Keratinocyte (primary cell): ENCODE measurements at regions not wholly inside any gene's neighbourhood (a gene's known extent, or its start where the extent isn't known, plus 50 kb on each side); places are given as distances from the start of the nearest gene placed in this dataset.
"Not testable (repeated sequence)": the region's sequence is repeated elsewhere in the genome, so short reads cannot be mapped to it uniquely, and the experiment has no call there.

Experiments
- DNase-seq: peaks from one replicate; pipeline ENCODE4 v3.0.0-alpha.2; 2011; ENCODE audit warnings: low read depth, missing footprints, low spot score
- FAIRE-seq: peaks from 2 replicates; lab custom pipeline; 2011; peaks lifted over from hg19 to GRCh38; lab: Jason Lieb, UNC
- H2AFZ ChIP-seq: 2 replicates; pipeline ENCODE4 v1.6.0; 2012; ENCODE audit warnings: low read length, control low read depth, inconsistent platforms; ENCODE audit not compliant: control insufficient read depth
- H3K27ac ChIP-seq: 2 replicates; pipeline ENCODE4 v1.5.1; 2011; ENCODE audit warnings: low read length; ENCODE audit not compliant: control insufficient read depth, insufficient read depth
- H3K27me3 ChIP-seq: 3 replicates; pipeline ENCODE4 v1.6.0; 2011; ENCODE audit warnings: low read length; ENCODE audit not compliant: control insufficient read depth, insufficient read depth; ENCODE audit errors: extremely low read depth
- H3K36me3 ChIP-seq, 2 experiments: 2 replicates in 1 of 2; 3 replicates in 1 of 2; pipeline ENCODE4 v1.5.1; 2011; ENCODE audit warnings: low read length in 2 of 2, mild to moderate bottlenecking in 1 of 2; ENCODE audit not compliant: control insufficient read depth in 2 of 2, insufficient read depth in 2 of 2; ENCODE audit errors: extremely low read depth in 1 of 2
- H3K4me1 ChIP-seq: 3 replicates; pipeline ENCODE4 v1.5.1; 2011; ENCODE audit warnings: low read length; ENCODE audit not compliant: control insufficient read depth, insufficient read depth; ENCODE audit errors: extremely low read depth
- H3K4me2 ChIP-seq: 3 replicates; pipeline ENCODE4 v1.6.0; 2011; ENCODE audit warnings: low read depth, low read length; ENCODE audit not compliant: control insufficient read depth, insufficient read depth; ENCODE audit errors: extremely low read depth
- H3K4me3 ChIP-seq, 3 experiments: fragments of 200-600 bp in 1 of 3; sonication (generic) in 1 of 3; 2 replicates in 2 of 3; 3 replicates in 1 of 3; pipeline ENCODE4 v1.5.1; 2011 to 2016; ENCODE audit warnings: low read length in 3 of 3, mild to moderate bottlenecking in 3 of 3, control low read depth in 2 of 3, inconsistent platforms in 1 of 3, low read depth in 1 of 3, mixed read lengths in 1 of 3, mixed run types in 1 of 3, moderate library complexity in 1 of 3; ENCODE audit not compliant: control insufficient read depth in 2 of 3, insufficient read depth in 2 of 3; ENCODE audit errors: extremely low read depth in 1 of 3
- H3K79me2 ChIP-seq: 2 replicates; pipeline ENCODE4 v1.6.0; 2012; ENCODE audit warnings: low read length; ENCODE audit not compliant: control insufficient read depth, insufficient read depth
- H3K9ac ChIP-seq: 3 replicates; pipeline ENCODE4 v1.6.0; 2011; ENCODE audit warnings: low read length; ENCODE audit not compliant: control insufficient read depth, insufficient read depth; ENCODE audit errors: extremely low read depth
- H3K9me1 ChIP-seq: 3 replicates; pipeline ENCODE4 v1.6.0; 2011; ENCODE audit warnings: low read length; ENCODE audit not compliant: control insufficient read depth, insufficient read depth; ENCODE audit errors: extremely low read depth
- H3K9me3 ChIP-seq: 2 replicates; pipeline ENCODE4 v1.5.1; 2012; ENCODE audit warnings: low read depth, low read length; ENCODE audit not compliant: control insufficient read depth
- H4K20me1 ChIP-seq: 3 replicates; pipeline ENCODE4 v1.6.0; 2011; ENCODE audit warnings: low read length; ENCODE audit not compliant: control insufficient read depth, insufficient read depth; ENCODE audit errors: extremely low read depth
- CTCF ChIP-seq, 3 experiments: IDR thresholded peaks in 1 of 3; conservative IDR thresholded peaks in 1 of 3; optimal IDR thresholded peaks in 1 of 3; 2 replicates in 2 of 3; 3 replicates in 1 of 3; pipeline versions ENCODE3 to v1.5.1; 2011; ENCODE audit warnings: low read length in 3 of 3, mild to moderate bottlenecking in 3 of 3, moderate library complexity in 2 of 3, control low read depth in 1 of 3, inconsistent platforms in 1 of 3; ENCODE audit not compliant: insufficient read depth in 2 of 3; ENCODE audit errors: extremely low read depth in 1 of 3
- EZH2 ChIP-seq: IDR thresholded peaks from one replicate; pipeline ENCODE4 v1.6.1; 2012; ENCODE audit warnings: inconsistent platforms, mild to moderate bottlenecking, low read length, moderate library complexity
- dilution Hi-C: fragments of 300-500 bp; cut with MboI; formaldehyde crosslinking; loops from one replicate; pipeline ENCODE4 v1.7.0; 2020; ENCODE audit warnings: low sequenced_read_pairs; ENCODE audit not compliant: extremely low pct_ligation_motif_present

GRCh38 chr13:54611390-54611789 lies 1582.8 kb downstream of the OLFM4 start:
- Histone ChIP-seq H3K4me2 (no peak overlapping the region), H3K4me3 (no peak overlapping the region), H2AFZ (no peak overlapping the region), H3K36me3 (no peaks in the 10 kb centered on the region), H3K9me3 (no peaks in the 10 kb centered on the region), H3K27ac (no peak overlapping the region), H3K27me3 (no peaks in the 10 kb centered on the region), H3K4me1 (no peaks in the 10 kb centered on the region), H4K20me1 (no peaks in the 10 kb centered on the region), H3K9ac (no peak overlapping the region), H3K9me1 (no peaks in the 10 kb centered on the region), H3K79me2 (no peaks in the 10 kb centered on the region)
- DNase-seq (no peak), FAIRE-seq (no peak)
- dilution Hi-C loops, result no loop called here
- TF ChIP-seq CTCF (optimal IDR thresholded peaks at IDR 0.05 in 1 of 3, IDR thresholded peaks at IDR 0.05 in 1 of 3, conservative IDR thresholded peaks at IDR 0.05 in 1 of 3; ENCODE audit: extremely low read depth in 1 of 3, insufficient read depth in 2 of 3, low read length in 3 of 3) (no peak), EZH2 (no peak)

- Histone ChIP-seq H3K9me1 (no peaks in the 10 kb centered on the region), H3K9ac (no peak overlapping the region), H2AFZ (no peak overlapping the region), H3K79me2 (no peaks in the 10 kb centered on the region), H3K27me3 (no peaks in the 10 kb centered on the region), H3K4me3 (no peak overlapping the region), H3K4me1 (no peaks in the 10 kb centered on the region), H3K27ac (no peak overlapping the region), H3K9me3 (peaks cover 2% of the 10 kb centered on the region), H3K36me3 (no peaks in the 10 kb centered on the region), H4K20me1 (no peaks in the 10 kb centered on the region), H3K4me2 (no peak overlapping the region)
- no peak for TF ChIP-seq CTCF (optimal IDR thresholded peaks at IDR 0.05 in 1 of 3, IDR thresholded peaks at IDR 0.05 in 1 of 3, conservative IDR thresholded peaks at IDR 0.05 in 1 of 3; ENCODE audit: extremely low read depth in 1 of 3, insufficient read depth in 2 of 3, low read length in 3 of 3)
- no peak for TF ChIP-seq EZH2
- FAIRE-seq (no peak), DNase-seq (no peak)
- dilution Hi-C loops, result no loop called here
Measured at GRCh38 chr13:54614726-54615125, 1586.1 kb downstream of the OLFM4 start.

- H3K9me3 ChIP-seq, H3K9ac ChIP-seq, H4K20me1 ChIP-seq, H3K79me2 ChIP-seq, FAIRE-seq, H3K4me3 ChIP-seq, H2AFZ ChIP-seq, H3K27ac ChIP-seq, H3K4me1 ChIP-seq, dilution Hi-C loops, H3K27me3 ChIP-seq, H3K36me3 ChIP-seq, H3K9me1 ChIP-seq, H3K4me2 ChIP-seq, DNase-seq: not testable (repeated sequence)
Measured at GRCh38 chr13:54626504-54626903, 1597.9 kb downstream of the OLFM4 start.
